NCI-H82 (cell line): ENCODE measurements at regions not wholly inside any gene's neighbourhood (a gene's known extent, or its start where the extent isn't known, plus 50 kb on each side); places are given as distances from the start of the nearest gene placed in this dataset.
A peak's percentile ranks its signal among the peaks of the same experiment; 100 is the strongest.

Source experiments
- DNase-seq: peaks from one replicate; lab custom pipeline; 2025; lab: John Stamatoyannopoulos, UW

DNA sequence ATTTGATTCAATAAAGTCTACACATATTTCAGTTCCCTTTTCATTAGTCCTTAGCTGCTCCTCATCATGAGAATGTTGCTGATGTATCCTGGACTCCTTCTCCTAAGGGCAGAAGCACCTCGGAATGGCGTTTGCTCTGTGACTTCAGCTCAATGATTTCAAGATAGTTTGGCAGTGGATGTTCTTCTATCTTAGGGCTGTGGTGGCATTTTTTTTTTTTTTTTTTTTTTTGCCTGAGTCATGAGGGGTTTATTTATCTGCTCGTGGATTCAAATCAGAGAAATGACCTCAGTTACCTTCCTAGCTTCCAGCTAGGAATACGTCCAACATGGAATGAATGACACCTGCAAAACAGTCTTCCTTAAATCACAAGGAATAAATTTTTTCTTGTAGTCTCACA lies 220.0 kb upstream of the ZBED5 start:
- DNase-seq: no peak

DNA sequence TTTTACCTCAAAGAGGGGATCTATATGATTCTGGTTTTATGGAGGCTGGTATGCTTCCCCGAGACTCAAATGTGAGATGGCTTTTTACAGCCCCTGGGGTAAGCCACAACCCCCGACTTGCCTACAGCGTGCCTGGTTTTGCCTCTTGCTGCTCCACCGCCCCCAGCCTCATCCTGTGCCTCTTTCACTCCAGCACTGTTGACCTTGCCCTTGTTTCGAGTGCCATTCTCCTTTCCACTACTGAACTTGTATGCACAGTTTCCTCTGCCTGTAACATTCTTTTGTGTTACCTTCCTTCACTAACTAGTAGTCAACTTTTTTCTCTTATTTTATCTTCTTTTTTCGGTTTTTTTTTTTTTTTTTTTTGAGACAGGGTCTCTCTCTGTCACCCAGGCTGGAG lies 219.0 kb upstream of the ZBED5 start:
- DNase-seq: no peak

DNA sequence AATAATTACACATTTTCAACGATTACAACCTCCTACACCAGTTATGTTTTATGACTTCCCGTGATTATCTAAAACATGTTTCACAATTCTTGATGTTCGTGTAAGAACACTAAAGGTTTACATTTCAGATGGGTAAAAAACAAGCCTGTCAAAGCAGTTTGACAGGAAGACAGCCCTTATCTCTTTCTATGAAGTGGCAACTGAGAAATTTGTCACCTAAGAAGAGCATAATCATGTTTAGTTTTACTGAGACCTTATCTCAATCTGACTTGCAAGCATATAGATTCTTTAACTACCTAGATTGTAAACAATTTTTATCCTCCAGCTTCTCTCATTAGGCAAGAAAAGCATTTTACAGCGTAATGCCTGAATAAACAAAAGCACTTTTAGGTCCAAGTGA lies 218.4 kb upstream of the ZBED5 start:
- DNase-seq: no peak

DNA sequence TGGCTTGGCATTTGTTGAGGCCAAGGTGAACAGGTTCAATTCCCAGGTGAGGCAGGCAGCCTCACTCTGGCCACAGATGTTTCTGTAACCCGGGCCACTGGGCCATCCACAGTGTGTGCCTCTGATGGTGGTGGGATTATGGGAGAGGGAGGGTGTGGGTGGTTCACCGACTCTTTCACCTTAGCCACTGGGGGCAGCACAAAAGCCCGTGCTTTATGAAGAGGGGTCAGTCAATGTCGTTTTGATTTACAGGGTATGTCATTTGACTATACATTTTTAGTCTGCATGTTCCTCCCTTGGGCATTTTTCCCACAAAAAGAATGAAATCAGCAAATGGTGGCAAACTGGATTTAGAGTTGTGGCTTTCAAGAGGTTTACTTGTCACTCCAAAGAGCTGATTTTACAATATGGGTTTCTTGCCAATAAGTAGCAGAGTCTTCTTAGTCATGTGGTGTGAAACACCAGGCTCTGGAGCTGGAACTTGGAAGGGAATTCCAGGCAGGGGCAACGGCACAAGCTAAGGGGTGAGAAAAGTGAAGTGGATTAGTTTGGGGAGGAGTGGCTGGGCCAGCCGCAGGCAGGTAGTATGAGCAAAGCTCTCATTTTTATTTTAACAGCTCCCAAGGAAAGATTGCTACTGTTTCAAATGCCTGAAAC lies 217.8 kb upstream of the ZBED5 start:
- peak; percentile 9 for DNase-seq

DNA sequence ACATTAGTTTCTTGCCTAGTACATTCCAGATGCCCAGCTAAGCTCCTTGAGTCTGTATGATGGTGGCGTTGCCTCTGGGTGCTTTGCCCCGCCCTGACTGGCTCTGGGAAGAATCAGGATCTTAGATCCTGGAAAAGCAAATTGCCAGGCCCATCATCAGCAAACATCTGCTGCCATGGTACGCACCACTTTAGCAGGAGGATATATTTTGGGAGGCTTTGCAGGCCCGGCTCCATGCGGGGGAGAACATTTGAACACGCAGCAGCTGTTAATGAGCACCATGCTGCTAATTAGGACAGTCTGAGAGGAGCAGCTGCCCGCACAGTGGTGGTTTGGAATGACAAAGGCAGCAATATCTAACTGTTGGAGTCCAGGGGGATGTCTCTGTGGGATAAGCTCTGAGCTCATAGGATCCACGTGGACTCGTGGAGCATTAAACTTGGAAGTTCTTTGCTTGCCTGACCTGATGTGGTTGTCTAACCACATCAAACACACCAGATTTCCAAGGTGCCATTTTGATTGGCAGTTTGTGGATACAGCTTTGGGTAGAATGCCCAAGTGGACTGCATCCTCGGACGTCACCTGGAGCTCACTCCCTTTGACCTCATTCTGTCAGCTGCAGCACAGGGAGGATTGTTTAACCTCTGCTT lies 217.0 kb upstream of the ZBED5 start:
- DNase-seq: no peak

DNA sequence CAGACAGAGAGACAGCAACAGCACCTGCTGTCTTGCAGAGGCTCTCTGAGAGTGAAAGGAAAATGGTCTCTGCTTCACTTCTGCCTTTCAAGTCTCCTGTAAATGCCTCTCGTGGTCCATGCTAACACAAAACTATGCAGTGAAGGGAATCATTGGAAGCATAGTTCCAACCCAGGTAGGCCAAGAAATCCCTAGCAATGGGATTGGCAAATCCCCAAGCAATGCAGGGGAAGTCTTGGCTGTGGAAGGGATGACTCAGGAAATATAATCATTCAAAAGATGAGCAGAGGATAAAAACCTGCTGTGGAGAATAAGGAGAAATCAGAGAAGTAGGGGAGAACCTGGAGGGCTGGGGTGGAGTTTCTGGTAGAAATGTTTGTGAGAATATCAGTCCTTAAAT lies 216.1 kb upstream of the ZBED5 start:
- DNase-seq: no peak

DNA sequence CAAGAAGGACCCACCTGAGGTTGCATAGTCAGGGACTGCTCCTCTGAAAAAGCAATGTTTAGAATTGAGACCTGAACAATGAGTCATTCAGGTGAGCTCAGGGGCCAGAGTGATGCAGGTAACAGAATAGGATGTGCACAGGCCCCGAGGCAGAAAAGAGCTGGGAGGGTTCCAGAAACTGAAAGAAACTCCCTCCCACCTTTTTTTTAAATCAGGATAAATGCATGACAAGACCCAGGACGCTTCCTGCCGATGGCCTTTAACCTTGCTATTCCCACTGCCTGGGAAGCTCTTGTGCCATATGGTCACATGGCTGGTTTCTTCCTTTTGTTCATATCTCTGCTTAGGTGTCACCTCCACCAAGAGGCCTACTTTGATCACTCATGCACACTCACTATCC lies 214.2 kb upstream of the ZBED5 start:
- no peak for DNase-seq

DNA sequence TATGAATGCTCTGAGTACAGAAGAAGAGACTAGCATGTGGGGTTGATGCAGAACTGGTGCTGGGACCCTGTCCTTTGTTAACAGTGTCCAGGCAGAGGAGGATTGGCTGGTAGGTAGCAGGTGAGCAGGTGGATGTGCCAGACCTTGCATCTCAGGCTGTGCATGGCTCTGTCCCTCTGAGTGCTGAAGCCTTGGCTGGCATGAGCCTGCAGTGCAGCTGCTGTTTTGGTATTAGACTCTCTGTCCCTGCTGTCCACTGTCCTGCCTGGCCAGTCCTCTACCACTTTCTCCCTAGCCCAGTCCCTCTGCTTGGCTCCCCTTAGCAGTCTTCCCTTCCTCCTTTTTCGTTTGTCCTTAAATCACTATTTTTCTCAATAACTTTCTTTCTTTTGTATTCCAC lies 213.6 kb upstream of the ZBED5 start:
- DNase-seq: no peak

DNA sequence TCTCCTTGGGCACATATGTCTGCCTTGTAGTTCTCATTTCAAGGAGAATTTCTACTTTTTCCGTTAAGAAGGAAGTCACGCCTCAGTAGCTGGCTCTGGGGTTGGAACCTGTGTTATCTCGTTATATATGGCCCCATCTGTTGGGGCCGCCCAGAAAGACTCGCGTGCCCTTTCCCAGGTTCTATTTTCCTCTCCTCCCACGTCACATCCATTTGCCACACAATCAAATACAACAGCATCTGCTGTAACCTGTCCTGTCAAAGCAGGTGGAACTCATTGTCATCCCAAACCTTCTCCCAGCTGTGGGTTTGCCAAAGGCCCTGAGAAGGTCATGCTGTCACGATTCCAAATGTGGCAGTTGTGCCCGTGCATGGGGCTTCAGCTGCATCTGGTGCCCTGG lies 213.1 kb upstream of the ZBED5 start:
- DNase-seq: no peak

DNA sequence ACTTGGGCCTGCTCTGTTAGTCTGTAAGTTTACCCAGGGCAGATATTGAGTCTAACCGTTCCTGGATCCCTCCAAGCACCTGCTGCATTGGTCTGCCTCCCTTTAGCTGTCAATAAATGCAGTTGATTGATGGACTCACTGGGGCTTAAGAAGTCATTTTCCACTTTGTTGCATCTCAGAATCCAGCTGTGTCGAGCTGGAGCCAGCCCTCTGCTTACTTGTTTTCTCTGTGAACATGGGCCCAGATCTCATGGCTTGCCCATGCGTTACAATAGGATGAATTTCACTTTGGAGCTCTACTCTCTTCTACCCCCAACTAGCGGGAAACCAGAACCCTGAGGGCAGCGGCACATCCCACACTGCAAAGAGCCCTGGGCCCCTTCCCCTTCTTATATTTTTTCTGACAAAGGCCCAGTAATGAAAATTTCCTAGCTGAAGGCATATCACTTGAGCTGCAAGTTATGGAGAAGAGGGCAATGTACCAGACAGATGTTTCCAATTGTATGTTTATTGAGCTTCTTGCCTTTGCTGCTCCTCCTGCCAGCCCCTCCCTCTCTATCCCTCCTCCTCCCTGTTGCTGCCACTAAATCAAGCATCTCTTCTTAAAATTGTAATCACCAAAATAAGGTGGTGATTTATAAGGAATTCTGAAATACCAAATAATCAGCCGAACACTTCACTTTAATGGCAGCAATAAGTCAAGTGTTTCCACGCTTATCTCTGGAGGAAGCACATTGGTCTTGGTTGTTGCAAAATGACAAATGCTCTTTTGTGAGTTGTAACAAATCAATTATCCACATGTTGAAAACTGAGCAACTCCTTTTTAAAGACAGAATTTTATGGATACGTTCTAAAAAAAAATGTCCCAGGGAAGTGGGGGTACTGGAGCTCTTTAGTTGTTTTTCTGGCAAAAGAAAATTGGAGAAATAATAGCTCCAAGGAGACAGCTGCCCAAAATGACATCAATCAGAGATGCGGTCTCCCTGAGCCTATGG lies 212.3 kb upstream of the ZBED5 start:
- DNase-seq: peak; percentile 7

DNA sequence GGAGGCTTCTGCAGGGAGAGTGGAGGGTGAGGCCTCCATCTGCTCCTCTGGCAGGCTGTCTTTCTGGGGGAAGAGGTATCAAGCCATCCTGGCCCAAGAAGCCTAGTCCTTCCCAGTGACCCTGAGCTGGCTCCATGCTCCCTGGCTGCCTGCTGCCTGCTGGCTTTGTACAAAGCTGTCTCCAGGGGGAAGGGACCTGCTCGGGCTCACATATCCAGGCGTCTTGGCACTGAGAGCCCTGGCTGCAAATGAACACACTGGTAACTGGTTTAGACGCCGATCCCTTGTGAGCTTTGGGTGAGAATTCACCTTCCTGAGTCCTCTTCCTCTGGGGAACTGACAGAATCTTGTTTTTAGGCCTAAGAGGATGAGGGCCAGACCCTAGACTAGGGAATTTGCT lies 210.3 kb upstream of the ZBED5 start:
- DNase-seq: no peak

DNA sequence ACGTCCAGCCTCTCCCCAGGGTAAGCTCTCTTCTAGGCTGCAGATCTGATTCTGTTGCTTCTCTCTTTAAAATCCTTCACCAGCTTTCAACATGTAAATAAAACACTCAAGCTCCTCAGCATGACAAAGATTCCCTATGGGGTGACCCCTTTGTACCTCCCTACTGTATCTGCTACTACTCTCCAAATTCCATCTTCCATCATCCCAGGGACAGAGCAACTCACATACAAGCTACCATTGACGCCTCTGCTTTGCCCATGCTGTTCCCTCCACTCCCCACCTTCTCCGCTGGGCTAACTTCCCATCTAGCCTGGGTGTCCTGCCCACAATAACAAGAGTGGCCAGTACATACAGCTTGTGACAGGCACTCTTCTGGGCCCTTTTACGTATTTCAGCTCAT lies 207.5 kb upstream of the ZBED5 start:
- no peak for DNase-seq

DNA sequence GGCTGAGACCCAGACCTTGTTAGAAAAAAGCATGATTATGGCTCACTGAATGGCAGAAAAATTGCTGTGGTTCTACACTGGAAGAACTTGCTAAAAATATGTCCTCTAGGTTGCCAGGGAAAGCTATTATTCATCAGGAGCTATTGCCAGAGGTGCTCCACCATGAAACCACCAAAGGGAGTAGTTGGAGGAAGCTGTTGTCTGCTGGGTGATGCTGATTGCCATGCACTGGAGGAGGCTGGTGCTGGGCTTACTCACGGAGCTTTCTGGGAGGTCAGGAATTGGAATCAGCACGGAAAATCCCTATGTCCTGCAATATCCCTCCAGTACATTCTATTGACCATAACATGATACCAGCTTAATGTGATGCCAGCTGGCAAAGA lies 199.6 kb upstream of the ZBED5 start:
- DNase-seq: no peak

DNA sequence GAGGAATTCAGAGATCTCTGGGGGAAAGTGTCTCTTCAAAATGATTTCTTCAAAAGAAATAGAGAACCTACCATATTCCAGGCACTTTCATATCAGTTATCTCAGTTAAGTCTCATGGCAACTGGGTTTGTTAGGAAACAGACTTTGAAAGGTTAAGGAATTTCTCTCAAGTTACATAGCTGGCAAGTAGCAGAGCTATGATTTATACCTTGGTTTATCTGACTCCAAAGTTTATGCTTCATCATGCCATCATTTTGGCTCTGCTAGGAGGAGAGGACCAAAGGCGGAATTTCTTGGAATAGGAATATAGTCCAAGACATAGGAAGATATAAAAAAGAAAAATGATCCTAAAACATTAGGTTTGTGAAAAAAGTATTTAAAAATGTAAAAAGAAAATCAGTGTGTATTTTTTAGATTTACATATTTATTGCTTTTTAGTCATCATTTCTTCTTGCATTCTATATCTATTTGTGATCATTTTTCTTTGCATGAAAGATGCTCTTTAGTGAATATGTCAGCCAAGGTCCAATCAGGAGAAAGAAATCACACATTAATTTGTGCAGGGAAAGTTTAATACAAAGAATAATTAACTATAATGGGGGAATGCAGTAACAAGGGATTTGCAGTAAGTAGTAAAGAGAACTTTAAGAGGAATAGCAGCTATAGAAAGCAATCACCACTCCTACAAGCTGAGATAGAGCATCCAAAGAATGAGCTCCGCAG lies 199.1 kb upstream of the ZBED5 start:
- no peak for DNase-seq

DNA sequence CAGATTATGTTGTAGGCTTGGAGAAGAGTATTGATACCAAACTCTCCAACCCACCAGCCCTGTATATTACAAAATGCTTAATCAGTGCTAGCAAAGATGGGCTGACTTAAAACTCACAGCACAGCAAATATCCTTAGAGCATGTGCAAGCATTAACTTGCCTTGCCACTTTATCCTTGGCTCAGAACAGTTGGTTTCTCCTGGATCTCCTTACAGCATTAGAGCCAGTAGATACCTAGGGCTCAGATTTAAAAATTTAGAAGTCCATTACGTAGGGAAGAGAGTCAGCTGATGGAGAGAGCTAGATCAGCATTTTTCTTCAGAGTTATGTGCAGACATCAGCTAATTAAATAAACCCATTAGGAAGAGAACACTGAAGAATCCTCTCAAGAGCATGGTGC lies 198.5 kb upstream of the ZBED5 start:
- DNase-seq: no peak

DNA sequence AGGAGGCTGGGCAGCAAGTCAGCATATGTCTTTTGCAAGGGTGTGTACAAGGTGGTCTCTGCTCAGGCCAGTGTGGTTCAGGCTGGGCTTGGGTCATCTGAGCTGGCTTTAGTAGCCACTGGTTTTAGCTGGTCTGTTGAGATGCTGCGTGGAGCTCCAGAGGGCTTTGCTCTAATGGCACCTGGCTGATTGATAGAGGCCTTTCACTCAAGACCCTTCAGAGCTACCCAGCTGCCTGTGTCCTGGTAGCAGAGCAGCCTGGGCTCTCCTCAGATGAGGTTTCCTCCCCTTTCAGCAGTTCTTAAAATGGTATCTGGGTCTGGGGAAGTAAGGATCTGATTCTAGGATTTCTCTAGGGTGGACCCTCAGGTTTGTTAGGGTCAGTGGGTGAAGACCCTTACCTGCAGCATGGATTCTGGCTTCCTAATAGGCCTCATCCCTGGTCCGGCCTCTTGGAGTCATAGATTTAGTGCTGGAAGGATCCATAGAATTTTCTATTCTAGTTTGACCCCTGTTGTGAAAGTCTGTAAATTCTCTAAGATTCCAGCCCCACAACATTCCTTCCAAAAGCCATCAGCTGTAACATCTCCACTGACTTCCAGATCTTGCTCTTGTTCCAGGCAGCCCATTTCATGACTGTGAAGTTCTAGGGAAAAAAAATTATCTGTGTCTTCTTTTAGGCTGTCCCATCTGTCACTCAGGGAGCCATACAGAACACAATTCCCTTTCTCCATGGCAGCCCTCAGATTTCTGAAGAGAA lies 190.2 kb upstream of the ZBED5 start:
- DNase-seq: no peak

DNA sequence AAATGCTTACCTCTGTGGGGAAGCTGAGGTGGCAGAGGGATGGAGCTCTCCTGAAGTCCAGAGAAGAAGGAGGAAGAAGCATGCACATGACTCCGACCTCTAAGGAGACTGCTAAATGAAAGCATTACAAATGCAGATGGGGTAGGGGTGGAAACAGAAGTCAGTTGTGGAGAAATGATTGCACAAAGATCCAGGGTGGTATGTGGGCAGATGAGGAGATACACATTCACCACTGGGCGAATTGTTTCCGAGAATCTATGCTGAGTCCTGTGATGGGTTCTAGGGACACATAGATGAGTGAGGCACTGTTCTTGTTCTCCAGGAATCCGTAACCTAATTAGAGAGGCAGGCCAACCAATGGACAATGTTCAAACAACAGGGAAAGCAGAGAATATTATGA lies 188.9 kb upstream of the ZBED5 start:
- no peak for DNase-seq

DNA sequence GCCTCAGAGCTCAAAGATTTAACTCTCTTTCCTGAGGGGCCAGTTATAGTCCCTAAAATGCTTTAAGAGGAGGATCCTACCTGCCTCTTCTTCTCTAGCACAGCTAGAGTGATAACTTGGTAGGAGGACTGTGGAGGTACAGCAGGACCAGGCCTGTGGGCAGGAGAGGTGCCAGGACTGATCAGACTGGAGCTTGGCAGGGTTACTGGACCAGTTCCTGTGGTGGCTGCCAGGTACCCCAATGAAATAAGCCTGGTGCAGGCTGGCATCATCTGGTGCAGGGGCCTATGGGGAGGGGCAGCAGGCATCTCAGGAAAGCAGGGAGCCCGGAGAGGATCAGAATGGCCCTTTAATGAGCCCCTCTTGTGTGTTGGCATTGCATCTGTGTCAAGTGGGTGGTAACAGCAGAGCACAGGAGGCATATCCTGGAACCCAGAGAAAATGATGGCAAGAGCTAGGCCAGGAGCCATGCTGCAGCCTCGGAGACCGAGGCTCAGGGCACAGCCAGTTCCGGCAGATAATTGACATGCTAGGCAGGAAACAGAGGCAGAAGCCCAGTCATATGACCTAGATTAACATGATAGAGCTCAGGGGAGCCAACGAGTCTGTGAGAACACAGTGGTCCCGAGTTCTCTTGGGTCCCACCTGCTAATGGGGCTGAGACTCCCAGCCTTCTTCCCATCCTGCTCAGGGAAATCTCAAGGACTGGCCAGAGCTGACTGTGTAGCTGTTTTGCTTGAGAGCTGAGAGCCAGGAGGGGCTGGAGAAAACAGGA lies 187.5 kb upstream of the ZBED5 start:
- DNase-seq: no peak

DNA sequence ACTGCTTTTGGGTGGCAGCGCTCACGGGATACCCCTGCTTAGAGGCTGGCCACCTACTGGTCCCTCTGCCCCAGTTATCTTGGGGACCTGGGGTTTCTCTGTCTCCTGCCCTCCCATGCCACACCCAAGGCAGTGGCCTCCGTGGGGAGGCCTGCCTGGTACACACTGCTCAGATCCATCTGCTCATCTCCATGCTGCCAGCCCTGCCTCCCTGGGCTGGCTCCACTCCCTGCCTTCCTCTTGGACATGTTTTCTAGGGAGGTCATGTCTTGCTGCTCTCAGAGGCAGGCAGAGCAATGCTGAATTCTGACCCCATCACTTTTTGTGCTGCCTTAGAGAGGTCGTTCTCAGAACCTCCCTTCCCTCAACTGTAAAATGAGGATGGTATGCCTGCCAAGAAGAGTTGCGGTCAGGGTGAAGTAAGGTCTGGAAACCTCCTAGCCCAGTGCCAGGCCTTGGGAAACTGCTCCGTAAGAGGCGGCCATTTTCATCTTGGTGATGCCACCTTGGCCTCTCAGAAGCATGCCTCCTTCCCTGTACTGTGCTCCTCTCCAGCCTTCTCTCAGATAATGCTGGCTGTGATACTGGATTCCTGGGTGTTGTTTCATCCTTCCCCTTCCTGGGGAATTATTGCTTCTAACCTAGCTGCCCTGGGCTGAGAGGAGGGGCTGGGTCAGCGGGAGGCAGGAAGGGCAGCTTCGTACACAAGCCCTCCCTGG lies 186.4 kb upstream of the ZBED5 start:
- DNase-seq: no peak

DNA sequence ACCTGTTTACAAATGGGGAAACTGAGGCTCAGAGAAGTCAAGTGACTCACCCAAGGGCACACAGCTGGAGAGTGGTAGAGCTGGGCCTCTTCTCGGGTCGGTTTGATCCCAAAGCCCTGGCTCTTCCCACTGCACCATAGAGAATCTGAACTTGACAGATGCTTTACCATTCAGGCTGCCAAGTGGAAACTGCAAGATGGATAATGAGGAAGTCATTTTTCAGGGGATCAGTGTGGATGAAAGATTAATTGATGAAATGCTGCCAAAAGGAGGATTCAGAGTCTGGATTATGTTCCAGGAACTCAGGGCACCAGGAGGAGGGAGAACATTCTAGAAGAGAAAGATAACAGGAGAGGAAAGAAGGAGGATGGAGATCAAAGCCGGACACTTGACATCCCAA lies 185.9 kb upstream of the ZBED5 start:
- no peak for DNase-seq
